ENCODE measurements at regions not wholly inside any gene's neighbourhood (a gene's known extent, or its start where the extent isn't known, plus 50 kb on each side); places are given as distances from the start of the nearest gene placed in this dataset.
"Not testable (repeated sequence)": the region's sequence is repeated elsewhere in the genome, so short reads cannot be mapped to it uniquely, and the experiment has no call there.

DNA sequence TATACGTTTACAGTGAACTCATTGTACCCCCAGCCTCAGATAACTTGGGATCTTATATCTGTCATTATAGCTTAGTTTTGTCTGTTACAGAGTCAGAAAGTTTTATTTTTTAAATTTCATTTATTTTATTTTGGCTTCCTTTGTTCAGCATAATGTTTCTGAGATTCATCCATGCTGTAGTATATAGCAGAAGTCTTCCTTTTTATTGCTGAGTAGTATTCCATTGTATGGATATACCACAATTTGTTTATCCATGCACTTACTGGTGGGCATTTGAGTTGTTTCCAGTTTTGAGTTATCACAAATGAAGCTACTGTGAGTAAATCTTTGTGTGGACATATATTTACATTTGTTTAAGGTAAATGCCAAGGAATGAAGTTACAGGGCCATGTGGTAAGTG, 122.3 kb downstream of the ADCYAP1 start:
- Histone ChIP-seq H3K36me3 (no peaks in the 10 kb centered on the region), H3K9me3 (peaks cover 0 to 12% of the 10 kb centered on the region in 2 donors), H3K4me1 (no peaks in the 10 kb centered on the region), H3K27me3 (no peaks in the 10 kb centered on the region), H3K4me3 (no peak overlapping the region), H3K27ac (no peak overlapping the region)
- DNase-seq (ENCODE audit: low spot score), result no peak
- TF ChIP-seq, protein P1, sequence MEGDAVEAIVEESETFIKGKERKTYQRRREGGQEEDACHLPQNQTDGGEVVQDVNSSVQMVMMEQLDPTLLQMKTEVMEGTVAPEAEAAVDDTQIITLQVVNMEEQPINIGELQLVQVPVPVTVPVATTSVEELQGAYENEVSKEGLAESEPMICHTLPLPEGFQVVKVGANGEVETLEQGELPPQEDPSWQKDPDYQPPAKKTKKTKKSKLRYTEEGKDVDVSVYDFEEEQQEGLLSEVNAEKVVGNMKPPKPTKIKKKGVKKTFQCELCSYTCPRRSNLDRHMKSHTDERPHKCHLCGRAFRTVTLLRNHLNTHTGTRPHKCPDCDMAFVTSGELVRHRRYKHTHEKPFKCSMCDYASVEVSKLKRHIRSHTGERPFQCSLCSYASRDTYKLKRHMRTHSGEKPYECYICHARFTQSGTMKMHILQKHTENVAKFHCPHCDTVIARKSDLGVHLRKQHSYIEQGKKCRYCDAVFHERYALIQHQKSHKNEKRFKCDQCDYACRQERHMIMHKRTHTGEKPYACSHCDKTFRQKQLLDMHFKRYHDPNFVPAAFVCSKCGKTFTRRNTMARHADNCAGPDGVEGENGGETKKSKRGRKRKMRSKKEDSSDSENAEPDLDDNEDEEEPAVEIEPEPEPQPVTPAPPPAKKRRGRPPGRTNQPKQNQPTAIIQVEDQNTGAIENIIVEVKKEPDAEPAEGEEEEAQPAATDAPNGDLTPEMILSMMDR (IDR thresholded peaks at IDR 0.05), result no peak

DNA sequence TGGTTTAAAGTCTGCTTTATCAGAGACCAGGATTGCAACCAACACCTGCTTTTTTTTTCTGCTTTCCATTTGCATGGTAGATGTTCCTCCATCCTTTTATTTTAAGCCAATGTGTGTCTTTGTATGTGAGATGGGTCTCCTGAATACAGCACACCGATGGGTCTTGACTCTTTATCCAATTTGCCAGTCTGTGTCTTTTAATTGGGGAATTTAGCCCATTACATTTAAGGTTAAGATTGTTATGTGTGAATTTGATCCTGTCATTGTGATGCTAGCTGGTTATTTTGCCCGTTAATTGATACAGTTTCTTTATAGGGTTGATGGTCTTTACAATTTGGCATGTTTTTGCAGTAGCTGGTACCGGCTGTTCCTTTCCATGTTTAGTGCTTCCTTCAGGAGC, 128.4 kb downstream of the ADCYAP1 start:
- not testable (repeated sequence) for H3K27ac ChIP-seq; H3K27me3 ChIP-seq; DNase-seq (ENCODE audit: low spot score); H3K36me3 ChIP-seq; H3K4me3 ChIP-seq; H3K4me1 ChIP-seq
- peaks cover 0 to 12% of the 10 kb centered on the region in 2 donors for H3K9me3 ChIP-seq

DNA sequence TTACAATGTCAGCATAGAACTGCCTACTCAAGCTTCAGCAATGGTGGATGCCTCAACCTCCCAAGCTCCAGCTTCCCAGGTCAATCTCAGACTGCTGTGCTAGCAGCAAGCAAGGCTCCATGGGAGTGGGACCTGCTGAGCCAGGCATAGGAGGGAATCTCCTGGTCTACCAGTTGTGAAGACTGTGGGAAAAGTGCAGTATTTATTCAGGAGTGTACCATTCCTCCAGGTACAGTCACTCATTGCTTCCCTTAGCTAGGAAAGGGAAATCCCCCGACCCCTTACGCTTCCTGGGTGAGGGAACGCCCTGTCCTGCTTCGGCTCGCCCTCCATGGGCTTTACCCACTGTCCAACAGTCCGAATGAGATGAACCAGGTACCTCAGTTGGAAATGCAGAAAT, 130.3 kb downstream of the ADCYAP1 start:
- Histone ChIP-seq H3K9me3 (peaks cover 0 to 12% of the 10 kb centered on the region in 2 donors), H3K36me3 (no peaks in the 10 kb centered on the region), H3K27me3 (no peaks in the 10 kb centered on the region), H3K4me1 (no peaks in the 10 kb centered on the region), H3K27ac (no peak overlapping the region), H3K4me3 (no peak overlapping the region)
- TF ChIP-seq, protein P1 (IDR thresholded peaks at IDR 0.05), result no peak
- no peak for DNase-seq (ENCODE audit: low spot score)

DNA sequence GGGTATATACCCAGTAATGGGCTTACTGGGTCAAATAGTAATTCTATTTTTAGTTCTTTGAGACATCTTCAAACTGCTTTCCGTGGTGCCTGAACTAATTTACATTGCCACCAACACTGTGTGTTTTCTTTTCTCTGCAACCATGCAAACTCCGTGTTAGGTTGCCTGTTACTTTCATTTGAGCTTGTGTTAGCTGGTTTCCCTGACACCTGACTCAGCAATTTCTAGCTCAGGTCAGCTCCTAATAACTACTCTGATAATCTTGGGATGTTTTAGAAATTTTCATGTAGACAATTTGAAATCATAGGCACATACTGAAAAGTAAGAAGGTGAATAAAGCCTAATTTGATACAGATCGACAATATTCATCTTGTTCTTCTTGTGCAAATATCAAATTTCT, 132.3 kb downstream of the ADCYAP1 start:
- Histone ChIP-seq H3K4me1 (no peaks in the 10 kb centered on the region), H3K27ac (no peak overlapping the region), H3K36me3 (no peaks in the 10 kb centered on the region), H3K9me3 (no peaks in the 10 kb centered on the region), H3K27me3 (no peaks in the 10 kb centered on the region), H3K4me3 (no peak overlapping the region)
- TF ChIP-seq, protein P1 (IDR thresholded peaks at IDR 0.05), result no peak
- no peak for DNase-seq (ENCODE audit: low spot score)

DNA sequence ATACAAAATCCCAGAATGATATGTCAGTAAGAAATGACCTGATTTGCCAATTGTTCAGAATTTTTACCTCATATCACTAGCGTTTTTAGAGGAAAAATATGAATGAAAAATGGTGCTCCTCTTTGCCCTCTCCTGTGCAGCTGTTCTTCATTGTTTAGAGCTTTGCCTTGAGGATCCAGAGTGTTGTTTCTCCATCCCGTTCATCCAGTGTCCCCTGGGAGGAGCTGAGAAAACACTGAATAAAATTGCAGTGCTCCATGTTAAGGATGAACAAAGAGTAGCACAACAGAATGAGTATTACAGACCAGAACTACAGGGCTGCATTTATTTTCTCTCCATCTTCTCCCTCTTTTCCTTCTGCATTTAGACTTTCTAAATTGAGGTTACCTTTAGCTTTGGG, 133.1 kb downstream of the ADCYAP1 start:
- TF ChIP-seq, protein P1 (IDR thresholded peaks at IDR 0.05), result no peak
- DNase-seq (ENCODE audit: low spot score), result no peak
- Histone ChIP-seq H3K9me3 (no peaks in the 10 kb centered on the region), H3K36me3 (no peaks in the 10 kb centered on the region), H3K27me3 (no peaks in the 10 kb centered on the region), H3K4me1 (no peaks in the 10 kb centered on the region), H3K27ac (no peak overlapping the region), H3K4me3 (no peak overlapping the region)

DNA sequence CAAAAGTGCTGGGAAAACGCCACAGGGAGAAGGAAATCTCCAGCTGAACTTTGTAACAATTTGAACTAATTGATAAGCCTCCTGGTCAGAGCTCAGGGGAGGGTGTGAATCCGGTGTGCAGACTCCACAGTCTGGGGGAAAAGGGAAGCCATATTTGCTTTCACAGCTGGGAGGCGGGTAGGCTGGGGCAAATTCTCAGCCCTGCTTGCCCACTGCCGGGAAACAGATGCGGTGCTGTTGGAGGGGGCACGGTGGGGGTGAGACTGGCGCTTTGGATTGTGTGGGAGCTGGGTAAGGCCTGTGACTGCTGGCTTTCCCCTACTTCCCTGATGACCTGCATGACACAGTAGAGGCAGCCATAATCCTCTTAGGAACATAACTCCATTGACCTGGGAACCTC, 134.8 kb downstream of the ADCYAP1 start:
- Histone ChIP-seq H3K9me3 (no peaks in the 10 kb centered on the region), H3K27ac (no peak overlapping the region), H3K36me3 (no peaks in the 10 kb centered on the region), H3K4me1 (no peaks in the 10 kb centered on the region), H3K27me3 (no peaks in the 10 kb centered on the region), H3K4me3 (no peak overlapping the region)
- TF ChIP-seq, protein P1 (IDR thresholded peaks at IDR 0.05), result no peak
- DNase-seq (ENCODE audit: low spot score), result no peak

DNA sequence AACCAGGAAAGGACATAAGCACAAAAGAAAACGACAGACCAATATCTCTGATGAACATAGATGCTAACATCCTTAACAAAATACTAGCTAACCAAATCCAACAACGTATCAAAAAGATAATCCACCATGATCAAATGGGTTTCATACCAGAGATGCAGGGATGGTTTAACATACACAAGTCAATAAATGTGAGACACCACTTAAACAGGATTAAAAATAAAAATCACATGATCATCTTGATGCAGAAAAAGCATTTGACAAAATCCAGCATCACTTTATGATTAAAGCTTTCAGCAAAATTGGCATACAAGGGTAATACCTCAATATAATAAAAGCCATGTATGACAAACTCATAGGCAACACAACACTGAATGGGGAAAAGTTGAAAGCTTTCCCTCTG, 138.4 kb downstream of the ADCYAP1 start:
- not testable (repeated sequence) for H3K27ac ChIP-seq; H3K27me3 ChIP-seq; H3K4me3 ChIP-seq; H3K4me1 ChIP-seq; H3K9me3 ChIP-seq; H3K36me3 ChIP-seq; DNase-seq (ENCODE audit: low spot score)
